IMR-90 (cell line): ENCODE measurements at regions not wholly inside any gene's neighbourhood (a gene's known extent, or its start where the extent isn't known, plus 50 kb on each side); places are given as distances from the start of the nearest gene placed in this dataset.

Experiments
- ATAC-seq: fragments of 200-7000 bp; cut with Tn5 transposase; 2 replicates; pipeline ENCODE4 v1.9.1; 2020; ENCODE audit warnings: low read depth, mild to moderate bottlenecking, moderate library complexity
- BruUV-seq: library from RNA; stranded (reverse); fragments of 400-500 nt; replicated peaks from 2 replicates; lab custom pipeline; 2021; lab: Mats Ljungman, UMichigan
- CTCF ChIA-PET: fragments of 300-600 bp; formaldehyde crosslinking; extraction: SDS; loops from one replicate; lab custom pipeline; 2021; ENCODE audit warnings: antibody characterized with exemption; lab: Yijun Ruan, JAX
- POLR2A ChIA-PET: fragments of 300-600 bp; sonication (Branson Sonifier 250); formaldehyde crosslinking; loops from one replicate; lab custom pipeline; 2022; ENCODE audit warnings: antibody characterized with exemption; ENCODE audit not compliant: unreplicated experiment; lab: Charles Lee
- DNase-seq: peaks from one replicate; pipeline ENCODE4 v3.0.0; 2013
- H2AFZ ChIP-seq: replicated peaks from 2 replicates; pipeline ENCODE3; 2013; ENCODE audit warnings: low read length, mild to moderate bottlenecking; ENCODE audit not compliant: poor library complexity
- H2AK5ac ChIP-seq: 2 replicates; pipeline ENCODE4 v1.6.1; 2013; ENCODE audit warnings: low read depth, low read length, inconsistent platforms
- H2AK9ac ChIP-seq: replicated peaks from 2 replicates; pipeline ENCODE3; 2013; ENCODE audit warnings: mild to moderate bottlenecking, low read depth, low read length, moderate library complexity; ENCODE audit not compliant: poor library complexity
- H2BK120ac ChIP-seq: 2 replicates; pipeline ENCODE4 v1.6.1; 2013; ENCODE audit warnings: low read depth, low read length, inconsistent platforms
- H2BK15ac ChIP-seq: 3 replicates; pipeline ENCODE4 v1.6.1; 2013; ENCODE audit warnings: low read depth, low read length, inconsistent platforms
- H2BK20ac ChIP-seq: 2 replicates; pipeline ENCODE4 v1.6.1; 2013; ENCODE audit warnings: low read depth, mild to moderate bottlenecking, inconsistent platforms, low read length, moderate library complexity
- H2BK5ac ChIP-seq: 2 replicates; pipeline ENCODE4 v1.6.1; 2013; ENCODE audit warnings: mild to moderate bottlenecking, low read depth, low read length, inconsistent platforms; ENCODE audit not compliant: poor library complexity, severe bottlenecking
- H3K14ac ChIP-seq: replicated peaks from 2 replicates; pipeline ENCODE4 v1.6.1; 2013; ENCODE audit warnings: low read depth, low read length, inconsistent platforms
- H3K18ac ChIP-seq: 2 replicates; pipeline ENCODE4 v1.6.1; 2013; ENCODE audit warnings: low read depth, low read length, control low read depth
- H3K23ac ChIP-seq: 2 replicates; pipeline ENCODE4 v1.6.1; 2013; ENCODE audit warnings: low read depth, low read length, inconsistent platforms
- H3K27ac ChIP-seq: 2 replicates; pipeline ENCODE4 v1.5.1; 2013; ENCODE audit warnings: mild to moderate bottlenecking, control low read depth, low read length; ENCODE audit not compliant: insufficient read depth
- H3K27me3 ChIP-seq: 2 replicates; pipeline ENCODE4 v1.6.1; 2013; ENCODE audit warnings: low read length; ENCODE audit not compliant: control insufficient read depth, insufficient read depth
- H3K36me3 ChIP-seq: 2 replicates; pipeline ENCODE4 v1.6.1; 2013; ENCODE audit warnings: low read length, mixed read lengths; ENCODE audit not compliant: control insufficient read depth, insufficient read depth
- H3K4ac ChIP-seq: 2 replicates; pipeline ENCODE4 v1.6.1; 2013; ENCODE audit warnings: low read depth, low read length, inconsistent platforms
- H3K4me1 ChIP-seq: 2 replicates; pipeline ENCODE4 v1.6.1; 2013; ENCODE audit warnings: low read length, mixed read lengths; ENCODE audit not compliant: control insufficient read depth, insufficient read depth
- H3K4me2 ChIP-seq: 2 replicates; pipeline ENCODE4 v1.6.1; 2013; ENCODE audit warnings: low read depth, mild to moderate bottlenecking, control low read depth, low read length, moderate library complexity
- H3K4me3 ChIP-seq: 2 replicates; pipeline ENCODE4 v1.5.1; 2013; ENCODE audit warnings: low read depth, mild to moderate bottlenecking, control low read depth, low read length, moderate library complexity; ENCODE audit not compliant: insufficient read depth
- H3K56ac ChIP-seq: 2 replicates; pipeline ENCODE4 v1.6.1; 2013; ENCODE audit warnings: low read length, inconsistent platforms; ENCODE audit not compliant: insufficient read depth; ENCODE audit errors: extremely low read depth
- H3K79me1 ChIP-seq, 2 experiments: 2 replicates each; pipeline ENCODE4 v1.6.1; 2013; ENCODE audit warnings: low read length in 2 of 2, inconsistent platforms in 1 of 2, low read depth in 1 of 2
- H3K9ac ChIP-seq: 2 replicates; pipeline ENCODE4 v1.6.1; 2013; ENCODE audit warnings: low read depth, low read length, control low read depth
- H3K9me1 ChIP-seq: 2 replicates; pipeline ENCODE4 v1.6.1; 2013; ENCODE audit warnings: low read length, inconsistent platforms; ENCODE audit not compliant: insufficient read depth
- H3K9me3 ChIP-seq: 2 replicates; pipeline ENCODE4 v1.6.1; 2013; ENCODE audit warnings: low read length; ENCODE audit not compliant: control insufficient read depth, insufficient read depth
- H4K20me1 ChIP-seq: 2 replicates; pipeline ENCODE4 v1.6.1; 2013; ENCODE audit warnings: low read length, inconsistent platforms; ENCODE audit not compliant: insufficient read depth
- H4K5ac ChIP-seq: 2 replicates; pipeline ENCODE4 v1.6.1; 2013; ENCODE audit warnings: mild to moderate bottlenecking, low read depth, low read length, control low read depth
- H4K8ac ChIP-seq, 2 experiments: 2 replicates each; pipeline ENCODE4 v1.6.1; 2013; ENCODE audit warnings: low read depth in 2 of 2, low read length in 2 of 2, control low read depth in 1 of 2, inconsistent platforms in 1 of 2
- H4K91ac ChIP-seq: 2 replicates; pipeline ENCODE4 v1.6.1; 2013; ENCODE audit warnings: low read depth, low read length, inconsistent platforms; ENCODE audit not compliant: insufficient read depth
- BHLHE40 ChIP-seq: fragments of 150-350 bp; IDR thresholded peaks from 2 replicates; pipeline ENCODE4 v1.6.1; 2016; ENCODE audit warnings: mild to moderate bottlenecking, low read depth, low read length
- CEBPB ChIP-seq: IDR thresholded peaks from 2 replicates; pipeline ENCODE4 v1.6.1; 2012; ENCODE audit warnings: low read depth, low read length, improper control_type of control experiment
- CTCF ChIP-seq: conservative IDR thresholded peaks from 2 replicates; pipeline ENCODE4 v1.5.1; 2012; ENCODE audit warnings: mild to moderate bottlenecking, low read depth, low read length, improper control_type of control experiment
- ELK1 ChIP-seq: fragments of 150-350 bp; IDR thresholded peaks from 2 replicates; pipeline ENCODE4 v1.6.1; 2016; ENCODE audit warnings: low read depth, mild to moderate bottlenecking, low read length, moderate library complexity, borderline replicate concordance
- FOS ChIP-seq: fragments of 150-350 bp; IDR thresholded peaks from 2 replicates; pipeline ENCODE4 v1.6.1; 2016; ENCODE audit warnings: low read depth, low read length
- MXI1 ChIP-seq: IDR thresholded peaks from 2 replicates; pipeline ENCODE4 v1.6.1; 2012; ENCODE audit warnings: low read depth, mild to moderate bottlenecking, low read length, moderate library complexity, borderline replicate concordance
- NFE2L2 ChIP-seq: fragments of 150-350 bp; IDR thresholded peaks from 2 replicates; pipeline ENCODE4 v1.6.1; 2016; ENCODE audit warnings: low read depth, mild to moderate bottlenecking, low read length
- POLR2A ChIP-seq: IDR thresholded peaks from 2 replicates; pipeline ENCODE4 v1.6.1; 2012; ENCODE audit warnings: mild to moderate bottlenecking, low read depth, low read length
- RAD21 ChIP-seq: IDR thresholded peaks from 2 replicates; pipeline ENCODE4 v1.6.1; 2012; ENCODE audit warnings: low read length, improper control_type of control experiment
- RCOR1 ChIP-seq: IDR thresholded peaks from 2 replicates; pipeline ENCODE4 v1.6.1; 2012; ENCODE audit warnings: mild to moderate bottlenecking, low read length, improper control_type of control experiment; ENCODE audit not compliant: insufficient replicate concordance
- RFX5 ChIP-seq: IDR thresholded peaks from 2 replicates; pipeline ENCODE4 v1.8.0; 2012; ENCODE audit warnings: low read depth, mild to moderate bottlenecking, low read length, moderate library complexity
- USF2 ChIP-seq: fragments of 150-350 bp; IDR thresholded peaks from 2 replicates; pipeline ENCODE4 v1.6.1; 2017; ENCODE audit warnings: mild to moderate bottlenecking, antibody characterized with exemption, low read length, low read depth
- WGBS, 2 experiments: methylation state at CpG; one replicate each; pipeline versions ENCODE4 v1.1.5 to v1.1.7; 2013; ENCODE audit warnings: missing lambda C conversion rate in 2 of 2; ENCODE audit not compliant: insufficient read length in 1 of 2; ENCODE audit errors: extremely low coverage in 2 of 2; 5-methylcytosine and 5-hydroxymethylcytosine counted together
- dilution Hi-C: fragments of 300-500 bp; cut with HindIII; formaldehyde crosslinking; loops from one replicate; pipeline ENCODE4 v1.14.3; 2018; ENCODE audit warnings: low sequenced_read_pairs; ENCODE audit not compliant: unreplicated experiment
- in situ Hi-C: fragments of 300-500 bp; cut with MboI; formaldehyde crosslinking; loops from 3 replicates; pipeline ENCODE4 v1.14.3; 2019; ENCODE audit warnings: low sequenced_read_pairs, inconsistent platforms, mixed read lengths
- intact Hi-C: fragments of 100-400 bp; cut with micrococcal nuclease; formaldehyde crosslinking; loops from 2 replicates; pipeline ENCODE4 v1.10.0; 2022

GRCh38 chr1:199029855-199030254 is 391.0 kb downstream of the PTPRC start:
- no peaks in the 10 kb centered on the region for H3K36me3 ChIP-seq
- H4K5ac ChIP-seq = no peak overlapping the region
- H2BK120ac ChIP-seq = no peak overlapping the region
- BruUV-seq = no TSS peak
- H4K8ac ChIP-seq = no peak overlapping the region
- no peaks in the 10 kb centered on the region for H3K79me1 ChIP-seq
- H3K4ac ChIP-seq = no peak overlapping the region
- H3K4me2 ChIP-seq = no peak overlapping the region; the same call in 1 of the 2 replicates
- in situ Hi-C loops = no loop called here
- no peak overlapping the region for H2AK9ac ChIP-seq
- peaks cover 5% of the 10 kb centered on the region; the same call in 1 of the 2 replicates for H3K9me1 ChIP-seq
- H3K4me3 ChIP-seq = no peak overlapping the region
- H2AFZ ChIP-seq = no peak overlapping the region
- WGBS, 2 experiments = no CpG with 5 or more reads among the region's 2 CpGs
- CTCF ChIA-PET = no interaction called here
- no peaks in the 10 kb centered on the region for H3K9me3 ChIP-seq
- H4K20me1 ChIP-seq = no peaks in the 10 kb centered on the region
- H3K14ac ChIP-seq = no peak overlapping the region
- DNase-seq = peak; percentile 82
- no peak overlapping the region for H4K91ac ChIP-seq
- dilution Hi-C loops = no loop called here
- POLR2A ChIA-PET = no interaction called here
- no peak overlapping the region for H3K27ac ChIP-seq
- peak overlapping the region; percentile 1 for H2BK5ac ChIP-seq
- no peaks in the 10 kb centered on the region for H3K27me3 ChIP-seq
- TF ChIP-seq ELK1 (no peak), CEBPB (no peak), USF2 (no peak), RAD21 (no peak), BHLHE40 (no peak), CTCF (no peak), MXI1 (no peak), FOS (no peak), POLR2A (no peak), RFX5 (no peak), RCOR1 (no peak), NFE2L2 (no peak)
- no peak overlapping the region for H3K18ac ChIP-seq
- no peak overlapping the region for H2AK5ac ChIP-seq
- H2BK15ac ChIP-seq = no peak overlapping the region
- no peak overlapping the region for H2BK20ac ChIP-seq
- H3K9ac ChIP-seq = no peak overlapping the region
- ATAC-seq = peak; percentile 90
- peaks cover 4% of the 10 kb centered on the region; the same call in 1 of the 2 replicates for H3K4me1 ChIP-seq
- H3K23ac ChIP-seq = no peak overlapping the region
- H3K56ac ChIP-seq = no peak overlapping the region
- intact Hi-C loops = no loop called here
